Immature natural killer cell (primary cell): ENCODE measurements at regions not wholly inside any gene's neighbourhood (a gene's known extent, or its start where the extent isn't known, plus 50 kb on each side); places are given as distances from the start of the nearest gene placed in this dataset.

ENCODE experiments used
- DNase-seq, 3 donors: peaks; one replicate each; pipeline ENCODE4 v3.0.0; 2022; ENCODE audit warnings: mixed read lengths in 1 of 3
- H3K27ac Mint-ChIP-seq, 6 donors: one replicate each; pipeline ENCODE4 v1.8.0; 2020; ENCODE audit warnings: mixed read lengths in 6 of 6, mild to moderate bottlenecking in 5 of 6, inconsistent platforms in 4 of 6, moderate library complexity in 3 of 6
- H3K27me3 Mint-ChIP-seq, 3 donors: one replicate each; pipeline ENCODE4 v1.8.0; 2020 to 2021; ENCODE audit warnings: low read depth in 3 of 3, mild to moderate bottlenecking in 3 of 3, mixed read lengths in 3 of 3, moderate library complexity in 3 of 3, inconsistent platforms in 1 of 3
- H3K36me3 Mint-ChIP-seq, 3 donors: one replicate each; pipeline ENCODE4 v1.8.0; 2020; ENCODE audit warnings: mixed read lengths in 3 of 3, inconsistent platforms in 2 of 3, mild to moderate bottlenecking in 2 of 3
- H3K4me1 Mint-ChIP-seq, 2 donors: one replicate each; pipeline ENCODE4 v1.8.0; 2020; ENCODE audit warnings: inconsistent platforms in 2 of 2, mild to moderate bottlenecking in 2 of 2, mixed read lengths in 2 of 2, moderate library complexity in 1 of 2
- H3K4me3 Mint-ChIP-seq, 5 donors: one replicate each; pipeline ENCODE4 v1.8.0; 2020; ENCODE audit warnings: mild to moderate bottlenecking in 5 of 5, mixed read lengths in 5 of 5, inconsistent platforms in 3 of 5, moderate library complexity in 3 of 5
- H3K9me3 Mint-ChIP-seq, 6 donors: one replicate each; pipeline ENCODE4 v1.8.0; 2020; ENCODE audit warnings: mild to moderate bottlenecking in 6 of 6, mixed read lengths in 6 of 6, inconsistent platforms in 4 of 6, moderate library complexity in 3 of 6

DNA sequence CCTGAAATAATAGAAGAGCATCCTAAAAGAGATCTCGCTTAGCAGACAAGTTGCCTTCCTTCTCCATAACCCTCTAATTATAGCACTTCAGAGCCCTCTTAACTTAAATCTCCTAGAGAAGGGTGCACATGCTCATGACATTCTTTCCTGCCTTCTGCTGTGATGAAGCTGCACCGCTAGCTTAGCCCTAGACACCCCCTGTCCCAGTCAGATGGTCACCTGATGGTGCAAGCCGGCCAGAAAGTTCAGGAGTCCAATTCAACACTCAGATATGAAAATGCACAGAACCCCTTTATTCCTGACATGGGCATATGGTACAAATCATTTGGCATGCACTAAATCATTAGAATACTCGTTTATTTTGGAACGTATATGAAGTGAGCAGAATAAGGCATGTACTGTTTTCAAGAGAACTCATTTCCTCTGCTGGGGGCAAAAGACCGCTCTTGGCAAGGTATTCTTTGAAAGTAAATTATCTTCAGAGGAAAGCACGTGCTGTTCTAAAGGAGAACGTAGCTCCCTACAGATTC lies 420.4 kb upstream of the PROK2 start:
- Mint-ChIP-seq H3K4me3 (no peak overlapping the region), H3K4me1 (no peaks in the 10 kb centered on the region), H3K36me3 (peaks cover 0 to 3% (median 0%) of the 10 kb centered on the region in 3 donors), H3K27me3 (peaks cover 2 to 12% (median 5%) of the 10 kb centered on the region in 3 donors), H3K9me3 (peaks cover 0 to 7% (median 3%) of the 10 kb centered on the region in 6 donors), H3K27ac (no peak overlapping the region)
- no peak for DNase-seq

DNA sequence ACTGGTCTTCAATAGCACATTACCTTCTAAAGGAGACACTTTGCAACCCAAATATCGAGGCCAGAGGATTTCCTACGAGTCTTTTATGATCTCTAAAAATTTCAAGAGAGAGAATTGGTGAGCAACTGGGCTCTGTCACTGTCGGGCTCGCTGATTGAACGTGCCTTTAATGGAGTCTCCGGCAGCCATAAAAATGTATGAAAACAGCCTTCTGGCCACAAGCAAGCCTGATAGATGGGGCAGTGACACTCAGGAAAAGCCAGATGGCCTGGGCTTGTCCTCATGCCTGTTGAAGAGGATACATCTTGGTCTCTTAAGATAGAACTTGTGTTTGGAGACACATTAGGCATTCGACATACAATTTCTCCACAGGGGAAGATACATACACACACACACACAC lies 419.5 kb upstream of the PROK2 start:
- Mint-ChIP-seq H3K9me3 (peaks cover 0 to 14% (median 6%) of the 10 kb centered on the region in 6 donors), H3K27me3 (peaks cover 2 to 14% (median 7%) of the 10 kb centered on the region in 3 donors), H3K27ac (no peak overlapping the region), H3K36me3 (peaks cover 0 to 9% (median 0%) of the 10 kb centered on the region in 3 donors), H3K4me3 (no peak overlapping the region), H3K4me1 (no peaks in the 10 kb centered on the region)
- DNase-seq: no peak

DNA sequence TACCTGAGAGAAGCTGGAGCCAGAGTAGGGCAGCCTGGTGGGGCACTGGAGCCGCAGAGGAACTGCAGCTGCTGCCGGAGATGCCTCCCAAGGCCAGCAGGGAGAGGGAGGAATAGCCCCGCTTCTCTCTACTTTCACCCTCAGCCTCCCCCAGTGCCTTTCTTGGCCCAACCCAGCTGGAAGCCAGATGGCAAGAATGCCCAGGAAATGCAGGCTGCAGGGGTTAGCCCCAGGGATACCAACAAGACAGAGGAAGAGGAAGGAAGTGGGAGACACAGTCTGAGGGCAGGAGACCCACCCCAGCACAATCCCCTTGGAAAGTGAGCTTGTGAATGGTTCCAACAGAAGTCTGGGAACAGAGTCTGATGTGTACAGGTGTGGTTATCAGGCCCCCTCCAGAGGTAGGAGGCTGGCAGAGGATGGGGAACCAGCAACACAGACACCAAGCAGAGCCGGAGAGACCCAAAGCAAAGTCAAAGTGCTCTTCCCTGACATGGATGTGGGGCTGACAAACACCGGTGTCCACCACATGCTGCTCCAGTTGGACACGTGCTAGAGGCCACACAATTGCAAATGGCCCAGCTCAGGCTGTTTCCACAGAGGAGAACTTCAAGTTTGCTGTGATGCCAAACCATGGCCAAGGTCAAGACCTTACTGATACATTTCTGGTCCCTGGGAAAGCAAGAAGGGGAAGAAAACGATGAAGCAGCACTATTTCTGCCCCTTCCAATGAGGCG lies 418.8 kb upstream of the PROK2 start:
- peaks cover 0 to 9% (median 0%) of the 10 kb centered on the region in 3 donors for H3K36me3 Mint-ChIP-seq
- no peak for DNase-seq
- peaks cover 2 to 14% (median 7%) of the 10 kb centered on the region in 3 donors for H3K27me3 Mint-ChIP-seq
- H3K9me3 Mint-ChIP-seq: peaks cover 0 to 14% (median 6%) of the 10 kb centered on the region in 6 donors
- no peak overlapping the region for H3K27ac Mint-ChIP-seq
- H3K4me3 Mint-ChIP-seq: no peak overlapping the region
- no peaks in the 10 kb centered on the region for H3K4me1 Mint-ChIP-seq

DNA sequence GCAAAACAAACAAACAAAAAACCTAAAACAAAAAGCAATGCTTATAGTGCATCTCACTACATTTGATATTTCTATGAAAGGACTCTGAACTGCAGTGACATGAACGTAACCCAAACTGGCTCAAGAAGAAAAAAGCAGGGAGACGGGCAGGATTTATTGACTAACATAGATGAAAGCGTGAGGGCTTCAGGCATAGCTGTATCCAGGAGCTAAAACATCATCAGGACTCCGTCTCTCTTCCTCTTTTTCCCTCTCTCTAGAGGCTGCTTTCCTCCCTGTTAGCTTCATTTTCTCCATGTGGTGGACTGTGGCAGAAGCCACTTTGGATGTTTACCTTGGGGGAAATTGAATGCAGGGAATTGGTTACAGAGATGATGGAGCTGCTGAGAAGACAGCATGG lies 418.2 kb upstream of the PROK2 start:
- H3K4me1 Mint-ChIP-seq: no peaks in the 10 kb centered on the region
- H3K36me3 Mint-ChIP-seq: peaks cover 0 to 9% (median 0%) of the 10 kb centered on the region in 3 donors
- peaks cover 0 to 14% (median 6%) of the 10 kb centered on the region in 6 donors for H3K9me3 Mint-ChIP-seq
- H3K4me3 Mint-ChIP-seq: no peak overlapping the region
- no peak for DNase-seq
- peaks cover 2 to 14% (median 7%) of the 10 kb centered on the region in 3 donors for H3K27me3 Mint-ChIP-seq
- no peak overlapping the region for H3K27ac Mint-ChIP-seq

DNA sequence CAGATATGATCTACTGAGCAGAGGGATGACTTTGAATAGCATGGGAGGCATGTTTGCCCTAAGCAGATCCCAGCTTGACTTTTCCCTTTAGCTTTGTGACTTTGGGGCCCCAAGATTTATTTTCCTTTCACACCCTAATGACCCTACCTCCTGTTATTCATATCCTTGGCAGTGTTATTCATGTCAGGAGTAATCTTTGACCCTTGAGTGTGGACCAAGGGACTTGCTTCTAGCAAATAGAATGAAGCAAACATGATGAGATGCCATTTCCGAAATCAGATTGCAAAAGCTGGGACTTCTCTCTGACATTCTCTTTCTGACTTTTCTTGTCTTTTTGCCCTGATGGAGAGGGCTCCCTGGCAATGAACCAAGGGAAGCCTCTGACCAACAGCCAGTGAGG lies 415.4 kb upstream of the PROK2 start:
- no peaks in the 10 kb centered on the region for H3K4me1 Mint-ChIP-seq
- peaks cover 2 to 14% (median 5%) of the 10 kb centered on the region in 3 donors for H3K27me3 Mint-ChIP-seq
- H3K9me3 Mint-ChIP-seq: peaks cover 0 to 14% (median 6%) of the 10 kb centered on the region in 6 donors
- no peak overlapping the region for H3K27ac Mint-ChIP-seq
- H3K36me3 Mint-ChIP-seq: peaks cover 0 to 9% (median 0%) of the 10 kb centered on the region in 3 donors
- no peak overlapping the region for H3K4me3 Mint-ChIP-seq
- DNase-seq: no peak

DNA sequence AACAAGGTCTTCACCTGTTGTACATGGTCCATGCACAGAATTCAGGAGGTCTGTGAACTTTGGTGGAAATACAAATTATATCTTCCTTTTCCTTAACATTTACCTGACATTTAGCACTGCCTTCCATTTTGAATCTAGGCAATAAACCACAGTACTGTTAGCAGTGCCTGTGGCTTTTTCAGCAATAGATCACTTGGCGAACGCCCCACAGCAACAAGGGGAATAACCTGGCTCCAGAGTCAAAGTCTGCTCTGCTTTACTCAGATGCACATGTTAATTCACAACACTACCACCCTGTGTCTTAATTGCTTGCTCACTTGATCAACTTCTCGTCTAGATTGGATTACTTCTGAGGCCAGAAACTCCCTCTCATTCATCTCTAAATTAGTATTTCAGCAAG lies 414.6 kb upstream of the PROK2 start:
- DNase-seq: no peak
- Mint-ChIP-seq H3K27ac (no peak overlapping the region), H3K36me3 (peaks cover 0 to 9% (median 0%) of the 10 kb centered on the region in 3 donors), H3K4me1 (no peaks in the 10 kb centered on the region), H3K9me3 (peaks cover 0 to 14% (median 6%) of the 10 kb centered on the region in 6 donors), H3K27me3 (peaks cover 2 to 16% (median 5%) of the 10 kb centered on the region in 3 donors), H3K4me3 (no peak overlapping the region)

DNA sequence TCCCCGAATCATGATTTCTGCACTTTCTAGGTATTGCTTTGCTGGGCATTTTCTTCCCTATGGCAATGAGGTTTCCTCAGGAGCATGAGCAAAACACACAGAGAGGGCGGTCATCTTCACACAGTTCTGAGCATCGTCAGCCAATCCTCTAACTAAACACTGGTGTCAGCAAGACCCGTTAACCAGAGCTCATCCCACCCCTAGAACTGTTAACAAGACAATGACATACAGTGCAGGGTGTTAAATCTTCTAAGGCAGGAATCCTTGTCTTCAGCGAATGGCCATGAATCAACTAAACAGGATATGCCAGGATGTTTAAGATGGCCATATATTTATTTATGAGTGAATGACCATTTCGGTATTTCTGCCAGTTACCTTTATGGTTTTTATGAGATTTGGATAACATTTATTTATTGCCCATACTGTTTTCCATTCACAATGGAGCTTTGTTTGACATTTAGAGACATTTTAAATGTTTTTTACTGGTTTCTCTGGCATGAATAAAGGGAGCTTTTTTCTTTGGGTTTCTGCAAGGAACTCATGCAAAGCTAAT lies 411.5 kb upstream of the PROK2 start:
- Mint-ChIP-seq H3K9me3 (peaks cover 0 to 14% (median 6%) of the 10 kb centered on the region in 6 donors), H3K4me3 (no peak overlapping the region), H3K4me1 (no peaks in the 10 kb centered on the region), H3K27me3 (peaks cover 3 to 10% (median 5%) of the 10 kb centered on the region in 3 donors), H3K36me3 (peaks cover 0 to 9% (median 0%) of the 10 kb centered on the region in 3 donors), H3K27ac (no peak overlapping the region)
- DNase-seq: no peak

DNA sequence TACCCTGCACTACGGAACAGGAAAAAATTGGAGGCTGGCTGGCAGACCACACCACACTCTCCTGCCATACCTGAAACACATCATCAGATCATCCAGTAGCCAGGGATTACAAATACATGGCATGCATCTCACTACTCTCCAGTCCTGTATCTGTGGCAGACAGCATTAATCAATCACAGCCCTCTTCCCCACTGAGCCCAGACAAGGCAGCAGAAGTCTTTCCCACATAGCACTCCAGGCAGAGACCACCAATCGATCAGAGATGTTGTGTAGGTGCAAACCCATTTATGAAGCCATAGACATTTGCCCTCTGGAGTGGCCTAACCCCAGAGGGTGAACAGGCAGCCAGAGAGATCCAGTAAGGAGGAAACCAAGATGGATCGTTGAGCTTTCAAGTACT lies 410.9 kb upstream of the PROK2 start:
- H3K4me3 Mint-ChIP-seq: no peak overlapping the region
- no peaks in the 10 kb centered on the region for H3K4me1 Mint-ChIP-seq

DNA sequence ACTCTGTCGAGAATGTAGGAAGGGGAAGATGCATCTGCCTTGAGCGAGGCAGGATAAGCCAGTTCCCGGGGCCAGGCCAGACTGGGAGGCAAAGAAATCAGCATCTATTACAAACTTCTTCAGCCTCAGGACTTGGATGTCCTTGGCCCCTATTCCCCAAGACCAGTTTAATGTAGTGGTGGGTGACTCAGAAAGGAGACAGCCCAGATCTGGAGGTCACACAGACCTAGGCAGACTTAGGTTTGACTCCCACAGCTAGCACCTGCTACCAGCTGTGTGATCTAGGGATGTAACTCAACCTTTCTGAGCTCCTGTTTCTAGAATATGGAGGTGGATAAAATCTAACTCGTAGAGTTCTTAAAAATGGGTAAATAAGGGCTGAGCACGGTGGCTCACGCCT lies 409.5 kb upstream of the PROK2 start:
- H3K27ac Mint-ChIP-seq: no peak overlapping the region

More for the DNA sequence above, 410.9 kb upstream of the PROK2 start:
- H3K27me3 Mint-ChIP-seq: peaks cover 2 to 6% (median 5%) of the 10 kb centered on the region in 3 donors
- no peak for DNase-seq
- peaks cover 0 to 12% (median 5%) of the 10 kb centered on the region in 6 donors for H3K9me3 Mint-ChIP-seq
- no peak overlapping the region for H3K27ac Mint-ChIP-seq
- H3K36me3 Mint-ChIP-seq: peaks cover 0 to 7% (median 0%) of the 10 kb centered on the region in 3 donors

DNA sequence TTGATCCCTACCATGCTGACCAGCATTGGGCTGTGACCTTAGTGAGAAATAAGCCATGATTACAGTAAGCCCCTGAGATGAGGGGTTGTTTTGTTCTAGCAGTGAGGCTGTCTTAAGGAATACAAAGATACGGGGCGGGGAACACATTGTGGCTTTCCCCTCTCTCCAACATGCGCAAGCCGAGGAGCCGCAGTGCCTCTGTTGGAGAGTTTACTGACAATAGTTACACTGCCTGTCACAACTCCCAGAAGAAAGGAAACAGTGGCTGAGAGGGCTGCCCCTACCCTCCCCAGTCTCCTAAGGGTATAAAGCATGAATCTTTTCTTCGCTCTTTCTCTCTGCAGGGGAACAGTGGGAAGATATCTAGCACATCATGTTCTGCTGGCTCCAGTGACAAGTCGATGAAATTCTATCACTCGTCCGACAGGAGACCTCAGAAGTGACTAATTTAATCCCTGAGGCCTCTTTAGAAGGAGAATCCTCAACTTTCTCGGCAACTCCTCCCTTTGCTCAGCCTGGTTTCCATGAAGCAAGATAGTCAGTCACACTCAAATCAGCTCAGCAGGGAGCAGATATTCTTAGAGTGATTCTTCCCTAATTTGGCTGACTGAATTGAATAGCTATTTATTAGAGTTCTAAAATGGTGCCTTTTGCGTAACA lies 409.0 kb upstream of the PROK2 start:
- Mint-ChIP-seq H3K27ac (no peak overlapping the region), H3K4me3 (no peak overlapping the region), H3K4me1 (no peaks in the 10 kb centered on the region), H3K9me3 (no peaks in the 10 kb centered on the region), H3K36me3 (no peaks in the 10 kb centered on the region), H3K27me3 (peaks cover 1 to 3% (median 2%) of the 10 kb centered on the region in 3 donors)
- no peak for DNase-seq

More for the DNA sequence above, 409.5 kb upstream of the PROK2 start:
- peaks cover 1 to 3% (median 2%) of the 10 kb centered on the region in 3 donors for H3K27me3 Mint-ChIP-seq
- H3K36me3 Mint-ChIP-seq: no peaks in the 10 kb centered on the region
- DNase-seq: no peak
- H3K9me3 Mint-ChIP-seq: peaks cover 0 to under 1% (median 0%) of the 10 kb centered on the region in 6 donors
- H3K4me1 Mint-ChIP-seq: no peaks in the 10 kb centered on the region
- no peak overlapping the region for H3K4me3 Mint-ChIP-seq

DNA sequence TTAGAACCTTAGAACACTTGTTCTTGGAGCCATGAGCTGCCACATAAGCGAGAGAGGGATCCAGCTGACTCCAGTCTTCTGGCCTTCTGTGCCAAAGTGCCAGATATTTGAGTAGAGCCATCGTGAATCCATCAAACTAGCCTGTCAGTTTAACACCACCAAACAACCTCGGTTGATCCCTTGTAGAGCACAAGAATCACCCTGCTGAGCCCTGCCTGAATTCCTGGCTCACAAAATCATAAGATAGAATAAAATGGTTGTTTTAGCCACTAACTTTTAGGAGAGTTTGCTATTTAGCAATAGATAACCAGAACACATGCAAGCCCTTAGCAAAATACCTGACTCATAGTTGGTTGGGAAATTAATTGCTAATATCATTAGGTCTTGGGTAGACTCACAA lies 407.6 kb upstream of the PROK2 start:
- no peaks in the 10 kb centered on the region for H3K9me3 Mint-ChIP-seq

DNA sequence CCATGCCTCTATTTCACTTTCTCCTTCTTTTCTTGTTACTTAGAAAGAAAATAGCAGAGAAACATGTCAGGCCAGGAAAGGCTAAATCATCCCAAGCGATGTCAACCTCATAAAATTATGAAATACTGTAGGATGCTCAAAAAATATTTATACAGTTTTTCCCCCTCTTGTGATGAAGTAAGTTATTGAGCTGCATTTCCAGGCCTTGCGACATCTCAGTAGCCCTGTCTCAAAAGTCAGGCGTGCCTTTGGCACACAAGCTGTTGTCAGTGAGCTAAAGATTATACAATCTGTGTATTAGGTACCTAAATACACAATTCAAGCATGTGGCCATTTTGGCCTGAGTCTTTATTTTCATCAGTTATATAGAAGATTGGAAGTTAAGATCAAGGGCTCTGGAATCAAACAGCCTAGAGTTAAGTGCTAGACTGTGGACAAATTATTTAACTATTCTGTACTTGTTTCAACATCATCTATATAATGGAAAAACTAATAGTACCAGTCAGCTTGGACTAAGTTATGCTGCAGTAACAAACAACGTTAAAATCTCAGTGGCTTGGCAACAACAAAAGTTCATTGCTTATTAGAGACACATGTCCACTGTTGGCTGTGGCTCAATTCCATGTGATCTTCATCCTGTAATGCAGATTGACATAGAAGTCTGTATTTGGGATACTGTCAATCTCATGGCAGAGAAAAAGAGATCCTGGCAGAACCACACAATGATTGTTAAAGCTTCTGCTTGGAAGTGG lies 406.4 kb upstream of the PROK2 start:
- no peaks in the 10 kb centered on the region for H3K36me3 Mint-ChIP-seq
- H3K4me1 Mint-ChIP-seq: no peaks in the 10 kb centered on the region
- H3K27me3 Mint-ChIP-seq: peaks cover 2 to 3% (median 3%) of the 10 kb centered on the region in 3 donors
- no peak overlapping the region for H3K27ac Mint-ChIP-seq
- H3K4me3 Mint-ChIP-seq: no peak overlapping the region
- H3K9me3 Mint-ChIP-seq: no peaks in the 10 kb centered on the region
- no peak for DNase-seq

More for the DNA sequence above, 407.6 kb upstream of the PROK2 start:
- DNase-seq: no peak
- Mint-ChIP-seq H3K27ac (no peak overlapping the region), H3K4me3 (no peak overlapping the region), H3K27me3 (peaks cover 1 to 3% (median 2%) of the 10 kb centered on the region in 3 donors), H3K4me1 (no peaks in the 10 kb centered on the region), H3K36me3 (no peaks in the 10 kb centered on the region)

DNA sequence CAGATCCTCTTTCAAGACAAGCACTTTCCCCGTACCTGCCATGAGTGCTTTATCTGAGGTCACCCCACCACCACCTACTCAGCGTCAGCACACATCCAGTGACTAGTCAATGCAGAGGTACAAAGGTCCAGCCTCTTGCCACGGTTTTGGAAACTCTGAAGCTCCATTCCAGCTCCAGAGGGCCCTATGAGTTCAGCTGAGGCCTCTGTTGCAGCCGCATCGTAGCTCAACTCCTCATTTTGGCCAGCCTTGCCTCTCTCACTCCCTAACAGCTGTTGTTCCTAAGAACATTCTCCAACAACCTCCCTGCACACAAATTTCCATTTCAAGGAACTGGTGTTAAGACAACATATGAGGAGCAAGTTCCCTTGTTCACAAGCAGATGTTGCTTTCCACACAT lies 405.1 kb upstream of the PROK2 start:
- Mint-ChIP-seq H3K9me3 (no peaks in the 10 kb centered on the region), H3K4me3 (no peak overlapping the region), H3K27ac (no peak overlapping the region), H3K4me1 (no peaks in the 10 kb centered on the region), H3K27me3 (peaks cover 2 to 3% (median 3%) of the 10 kb centered on the region in 3 donors), H3K36me3 (no peaks in the 10 kb centered on the region)
- no peak for DNase-seq
